Neuronal stem cell (in vitro differentiated cells): ENCODE measurements at regions not wholly inside any gene's neighbourhood (a gene's known extent, or its start where the extent isn't known, plus 50 kb on each side); places are given as distances from the start of the nearest gene placed in this dataset.

ENCODE experiments used
- DNase-seq: peaks from one replicate; pipeline ENCODE4 v3.0.0-alpha.2; 2013; ENCODE audit warnings: low spot score
- H2AFZ ChIP-seq: one replicate; pipeline ENCODE4 v1.6.1; 2013; ENCODE audit warnings: mild to moderate bottlenecking, low read length, inconsistent platforms
- H2AK5ac ChIP-seq: 2 replicates; pipeline ENCODE4 v1.6.1; 2013; ENCODE audit warnings: low read depth, mild to moderate bottlenecking, inconsistent platforms, low read length, moderate library complexity, mixed read lengths
- H2BK120ac ChIP-seq: 2 replicates; pipeline ENCODE4 v1.6.1; 2013; ENCODE audit warnings: low read depth, mild to moderate bottlenecking, inconsistent platforms, low read length, moderate library complexity, mixed read lengths
- H2BK12ac ChIP-seq: one replicate; pipeline ENCODE4 v1.6.1; 2013; ENCODE audit warnings: low read length, inconsistent platforms
- H2BK15ac ChIP-seq: 2 replicates; pipeline ENCODE4 v1.6.1; 2013; ENCODE audit warnings: mild to moderate bottlenecking, low read length, inconsistent platforms, mixed read lengths
- H2BK5ac ChIP-seq: one replicate; pipeline ENCODE4 v1.6.1; 2013; ENCODE audit warnings: inconsistent platforms, mild to moderate bottlenecking, low read length, moderate library complexity
- H3K14ac ChIP-seq: one replicate; pipeline ENCODE4 v1.6.1; 2013; ENCODE audit warnings: low read length, inconsistent platforms
- H3K18ac ChIP-seq: 2 replicates; pipeline ENCODE4 v1.6.1; 2013; ENCODE audit warnings: low read length, inconsistent platforms
- H3K23ac ChIP-seq: 2 replicates; pipeline ENCODE4 v1.6.1; 2013; ENCODE audit warnings: low read depth, mild to moderate bottlenecking, mixed read lengths, low read length, inconsistent platforms; ENCODE audit not compliant: poor library complexity
- H3K27ac ChIP-seq: replicated peaks from 3 replicates; pipeline ENCODE4 v1.5.1; 2013; ENCODE audit warnings: low read length, inconsistent platforms
- H3K27me3 ChIP-seq, 3 experiments: 2 replicates each; pipeline ENCODE4 v1.6.1; 2013; ENCODE audit warnings: low read length in 3 of 3, mild to moderate bottlenecking in 2 of 3, inconsistent platforms in 1 of 3, low read depth in 1 of 3, mixed read lengths in 1 of 3, moderate library complexity in 1 of 3; ENCODE audit not compliant: control insufficient read depth in 3 of 3, insufficient read depth in 3 of 3
- H3K36me3 ChIP-seq, 2 donors: replicated peaks in 1 of 2; 2 replicates each; pipeline ENCODE4 v1.6.1; 2013; ENCODE audit warnings: low read length in 2 of 2; ENCODE audit not compliant: control insufficient read depth in 2 of 2, insufficient read depth in 2 of 2
- H3K4ac ChIP-seq: 2 replicates; pipeline ENCODE4 v1.6.1; 2013; ENCODE audit warnings: inconsistent platforms, mild to moderate bottlenecking, low read length, moderate library complexity
- H3K4me1 ChIP-seq, 2 donors: 1 replicate in 1 of 2; 2 replicates in 1 of 2; pipeline ENCODE4 v1.6.1; 2013; ENCODE audit warnings: low read length in 2 of 2, low read depth in 1 of 2; ENCODE audit not compliant: control insufficient read depth in 2 of 2, insufficient read depth in 1 of 2
- H3K4me2 ChIP-seq: one replicate; pipeline ENCODE4 v1.6.1; 2013; ENCODE audit warnings: mild to moderate bottlenecking, low read length, inconsistent platforms; ENCODE audit not compliant: insufficient read depth, poor library complexity, severe bottlenecking
- H3K4me3 ChIP-seq, 2 donors: 2 replicates each; pipeline ENCODE4 v1.5.1; 2013; ENCODE audit warnings: low read length in 2 of 2, mild to moderate bottlenecking in 2 of 2, inconsistent platforms in 1 of 2, moderate library complexity in 1 of 2
- H3K79me1 ChIP-seq: one replicate; pipeline ENCODE4 v1.6.1; 2013; ENCODE audit warnings: low read depth, mild to moderate bottlenecking, inconsistent platforms, low read length, moderate library complexity
- H3K9ac ChIP-seq: one replicate; pipeline ENCODE4 v1.6.1; 2013; ENCODE audit warnings: mild to moderate bottlenecking, low read depth, low read length, inconsistent platforms; ENCODE audit not compliant: poor library complexity
- H3K9me3 ChIP-seq, 2 donors: replicated peaks in 1 of 2; 2 replicates each; pipeline versions ENCODE3 to v1.6.1; 2013; ENCODE audit warnings: low read length in 2 of 2, mild to moderate bottlenecking in 2 of 2, inconsistent platforms in 1 of 2, low read depth in 1 of 2, mixed read lengths in 1 of 2, moderate library complexity in 1 of 2; ENCODE audit not compliant: control insufficient read depth in 2 of 2, insufficient read depth in 1 of 2
- H4K8ac ChIP-seq: one replicate; pipeline ENCODE4 v1.6.1; 2013; ENCODE audit warnings: low read depth, mild to moderate bottlenecking, inconsistent platforms, low read length, moderate library complexity
- H4K91ac ChIP-seq: one replicate; pipeline ENCODE4 v1.6.1; 2013; ENCODE audit warnings: low read length, low read depth, mild to moderate bottlenecking, inconsistent platforms; ENCODE audit not compliant: poor library complexity
- WGBS, 2 donors: extraction: QIAGEN DNeasy Blood & Tissue Kit; methylation state at CpG; one replicate each; pipeline ENCODE4 v1.1.7; 2013; ENCODE audit warnings: missing lambda C conversion rate in 2 of 2, mixed read lengths in 1 of 2; ENCODE audit not compliant: insufficient read length in 2 of 2, insufficient replicate concordance in 1 of 2; ENCODE audit errors: extremely low coverage in 2 of 2; 5-methylcytosine and 5-hydroxymethylcytosine counted together

GRCh38 chr9:107969727-107970126, 480.2 kb upstream of the KLF4 start:
- no CpG with 5 or more reads among the region's 8 CpGs for WGBS, 2 donors
- no peaks in the 10 kb centered on the region for H3K4me1 ChIP-seq
- no peak overlapping the region for H4K91ac ChIP-seq

DNA sequence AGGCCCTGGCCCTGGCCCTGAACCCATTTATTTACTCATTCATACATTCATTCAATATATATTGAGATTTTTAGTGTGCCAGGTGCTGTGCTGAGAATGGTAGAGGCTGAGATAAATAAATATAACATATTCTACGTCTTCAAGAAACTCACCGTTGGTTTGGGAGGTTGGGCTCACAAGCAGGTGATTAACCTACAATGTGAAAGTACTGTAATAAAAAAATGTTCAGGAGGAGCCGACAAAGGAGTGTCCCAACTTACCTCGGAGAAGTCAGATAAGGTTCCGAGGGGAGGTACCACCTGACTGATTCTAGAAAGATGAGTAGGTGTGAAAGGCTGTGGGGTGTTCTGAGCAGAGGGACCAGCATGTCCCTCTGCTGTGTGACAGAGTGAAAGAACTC, 479.6 kb upstream of the KLF4 start:
- H3K27ac ChIP-seq: no peak overlapping the region
- no peaks in the 10 kb centered on the region for H3K79me1 ChIP-seq
- H3K4me3 ChIP-seq: no peak overlapping the region
- WGBS, 2 donors: no CpG with 5 or more reads among the region's 5 CpGs
- H2BK5ac ChIP-seq: no peak overlapping the region
- H3K4me2 ChIP-seq: no peak overlapping the region
- no peaks in the 10 kb centered on the region for H3K36me3 ChIP-seq
- H3K4ac ChIP-seq: no peak overlapping the region
- H2BK120ac ChIP-seq: no peak overlapping the region
- H3K23ac ChIP-seq: no peak overlapping the region
- H2AFZ ChIP-seq: no peak overlapping the region
- H3K4me1 ChIP-seq: no peaks in the 10 kb centered on the region
- H4K8ac ChIP-seq: no peak overlapping the region
- no peak overlapping the region for H3K14ac ChIP-seq
- H2BK12ac ChIP-seq: no peak overlapping the region
- no peak overlapping the region for H3K9ac ChIP-seq
- H3K9me3 ChIP-seq: peaks cover 0 to 1% of the 10 kb centered on the region in 2 donors
- no peak for DNase-seq
- H3K27me3 ChIP-seq: no peaks in the 10 kb centered on the region
- H2BK15ac ChIP-seq: no peak overlapping the region
- H2AK5ac ChIP-seq: no peak overlapping the region
- H3K18ac ChIP-seq: no peak overlapping the region
- no peak overlapping the region for H4K91ac ChIP-seq

More at GRCh38 chr9:107969727-107970126, 480.2 kb upstream of the KLF4 start:
- Histone ChIP-seq H3K4me2 (no peak overlapping the region), H2BK15ac (no peak overlapping the region), H3K27ac (no peak overlapping the region), H3K9me3 (peaks cover 0 to 1% of the 10 kb centered on the region in 2 donors), H2BK120ac (no peak overlapping the region), H2AFZ (no peak overlapping the region), H3K9ac (no peak overlapping the region), H3K4ac (no peak overlapping the region), H3K4me3 (peak overlapping the region in 1 of 2 donors; percentile 65), H2BK12ac (no peak overlapping the region), H3K14ac (no peak overlapping the region), H2BK5ac (no peak overlapping the region), H2AK5ac (no peak overlapping the region), H3K23ac (no peak overlapping the region), H3K36me3 (no peaks in the 10 kb centered on the region), H4K8ac (no peak overlapping the region), H3K18ac (no peak overlapping the region), H3K27me3 (no peaks in the 10 kb centered on the region), H3K79me1 (no peaks in the 10 kb centered on the region)
- DNase-seq: no peak

DNA sequence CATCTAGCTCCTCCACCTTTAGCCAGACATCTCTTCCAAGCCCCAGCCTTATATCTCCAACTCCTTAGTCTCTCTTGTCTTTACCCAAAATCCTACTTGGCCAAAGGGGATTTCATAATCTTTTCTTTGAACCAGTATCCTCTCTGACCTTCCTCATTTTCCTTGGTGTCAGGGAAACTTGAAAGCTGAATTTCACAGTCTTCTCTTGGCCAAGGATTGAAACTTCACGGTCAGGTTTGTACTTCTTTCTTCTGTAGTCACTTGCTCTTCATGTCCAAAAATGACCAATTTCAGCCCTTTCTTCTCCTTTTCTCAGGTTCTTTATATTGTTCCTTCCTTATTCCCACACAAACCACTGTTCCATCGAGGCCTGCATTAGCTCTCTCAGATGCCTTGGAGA, 473.7 kb upstream of the KLF4 start:
- Histone ChIP-seq H2AK5ac (no peak overlapping the region), H3K4ac (no peak overlapping the region), H3K36me3 (no peaks in the 10 kb centered on the region), H3K4me3 (no peak overlapping the region), H3K9me3 (no peaks in the 10 kb centered on the region), H2BK15ac (no peak overlapping the region), H2BK120ac (no peak overlapping the region), H3K27ac (no peak overlapping the region), H3K23ac (no peak overlapping the region), H2BK5ac (no peak overlapping the region), H3K4me2 (no peak overlapping the region), H3K4me1 (no peaks in the 10 kb centered on the region), H2AFZ (no peak overlapping the region), H3K27me3 (no peaks in the 10 kb centered on the region), H4K91ac (no peak overlapping the region), H4K8ac (no peak overlapping the region), H3K9ac (no peak overlapping the region), H3K79me1 (no peaks in the 10 kb centered on the region), H3K18ac (no peak overlapping the region), H2BK12ac (no peak overlapping the region), H3K14ac (no peak overlapping the region)
- WGBS, 2 donors: no CpG with 5 or more reads among the region's 2 CpGs
- DNase-seq: no peak

- H3K27me3 ChIP-seq: no peaks in the 10 kb centered on the region
- DNase-seq: no peak
- no peak overlapping the region for H4K8ac ChIP-seq
- no peak overlapping the region for H2AFZ ChIP-seq
- H3K79me1 ChIP-seq: no peaks in the 10 kb centered on the region
- H3K4me3 ChIP-seq: no peak overlapping the region
- H2AK5ac ChIP-seq: no peak overlapping the region
- no peak overlapping the region for H2BK5ac ChIP-seq
- H3K18ac ChIP-seq: no peak overlapping the region
- no peaks in the 10 kb centered on the region for H3K4me1 ChIP-seq
- H2BK15ac ChIP-seq: no peak overlapping the region
- H3K9ac ChIP-seq: no peak overlapping the region
- H2BK12ac ChIP-seq: no peak overlapping the region
- no peak overlapping the region for H3K4ac ChIP-seq
- no peak overlapping the region for H3K4me2 ChIP-seq
- no peak overlapping the region for H2BK120ac ChIP-seq
- no peak overlapping the region for H4K91ac ChIP-seq
- H3K27ac ChIP-seq: no peak overlapping the region
- H3K14ac ChIP-seq: no peak overlapping the region
- WGBS, 2 donors: no CpG with 5 or more reads among the region's 2 CpGs
- no peaks in the 10 kb centered on the region for H3K9me3 ChIP-seq
- no peak overlapping the region for H3K23ac ChIP-seq
- H3K36me3 ChIP-seq: no peaks in the 10 kb centered on the region
These were observed 471.3 kb upstream of the KLF4 start for GRCh38 chr9:107960916-107961315.
